ENCODE measurements at regions not wholly inside any gene's neighbourhood (a gene's known extent, or its start where the extent isn't known, plus 50 kb on each side); places are given as distances from the start of the nearest gene placed in this dataset.

GRCh38 chr4:66629927-66630326 is 915.4 kb downstream of the CENPC start:
- TF ChIP-seq, protein P1, sequence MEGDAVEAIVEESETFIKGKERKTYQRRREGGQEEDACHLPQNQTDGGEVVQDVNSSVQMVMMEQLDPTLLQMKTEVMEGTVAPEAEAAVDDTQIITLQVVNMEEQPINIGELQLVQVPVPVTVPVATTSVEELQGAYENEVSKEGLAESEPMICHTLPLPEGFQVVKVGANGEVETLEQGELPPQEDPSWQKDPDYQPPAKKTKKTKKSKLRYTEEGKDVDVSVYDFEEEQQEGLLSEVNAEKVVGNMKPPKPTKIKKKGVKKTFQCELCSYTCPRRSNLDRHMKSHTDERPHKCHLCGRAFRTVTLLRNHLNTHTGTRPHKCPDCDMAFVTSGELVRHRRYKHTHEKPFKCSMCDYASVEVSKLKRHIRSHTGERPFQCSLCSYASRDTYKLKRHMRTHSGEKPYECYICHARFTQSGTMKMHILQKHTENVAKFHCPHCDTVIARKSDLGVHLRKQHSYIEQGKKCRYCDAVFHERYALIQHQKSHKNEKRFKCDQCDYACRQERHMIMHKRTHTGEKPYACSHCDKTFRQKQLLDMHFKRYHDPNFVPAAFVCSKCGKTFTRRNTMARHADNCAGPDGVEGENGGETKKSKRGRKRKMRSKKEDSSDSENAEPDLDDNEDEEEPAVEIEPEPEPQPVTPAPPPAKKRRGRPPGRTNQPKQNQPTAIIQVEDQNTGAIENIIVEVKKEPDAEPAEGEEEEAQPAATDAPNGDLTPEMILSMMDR (conservative IDR thresholded peaks at IDR 0.05; ENCODE audit: low read depth, low read length), result no peak
- no peak for DNase-seq (ENCODE audit: low read depth)
- H3K4me3 ChIP-seq (ENCODE audit: low read depth, low read length), result no peak overlapping the region

GRCh38 chr4:66628146-66628545 is 917.2 kb downstream of the CENPC start:
- TF ChIP-seq, protein P1 (conservative IDR thresholded peaks at IDR 0.05; ENCODE audit: low read depth, low read length), result no peak
- no peak for DNase-seq (ENCODE audit: low read depth)
- no peak overlapping the region for H3K4me3 ChIP-seq (ENCODE audit: low read depth, low read length)

- TF ChIP-seq, protein P1 (conservative IDR thresholded peaks at IDR 0.05; ENCODE audit: low read depth, low read length), result no peak
These were observed 919.8 kb downstream of the CENPC start for GRCh38 chr4:66625480-66625879.

GRCh38 chr4:66613591-66613990 is 931.7 kb downstream of the CENPC start:
- H3K4me3 ChIP-seq (ENCODE audit: low read depth, low read length), result no peak overlapping the region
- TF ChIP-seq, protein P1 (conservative IDR thresholded peaks at IDR 0.05; ENCODE audit: low read depth, low read length), result no peak
- no peak for DNase-seq (ENCODE audit: low read depth)

More at GRCh38 chr4:66625480-66625879, 919.8 kb downstream of the CENPC start:
- no peak overlapping the region for H3K4me3 ChIP-seq (ENCODE audit: low read depth, low read length)
- no peak for DNase-seq (ENCODE audit: low read depth)

DNA sequence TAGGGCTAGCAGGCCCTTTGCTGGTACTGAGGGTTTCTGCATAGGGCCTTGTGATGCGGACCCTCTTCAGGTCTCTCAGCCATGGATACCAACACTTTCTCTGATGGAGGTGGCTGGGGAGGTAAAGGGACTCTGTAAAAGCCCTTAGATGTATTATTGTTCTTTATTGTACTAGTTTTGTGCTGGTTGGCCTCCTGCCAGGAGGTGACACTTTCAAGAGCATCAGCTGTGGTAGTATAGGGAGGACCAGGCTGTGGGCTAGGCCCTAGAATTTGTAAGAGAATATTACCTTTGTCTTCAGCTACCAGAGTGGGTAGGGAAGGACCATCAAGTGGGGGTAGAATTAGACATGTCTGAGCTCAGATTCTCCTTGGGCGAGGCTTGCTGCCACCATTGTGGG is 936.3 kb downstream of the CENPC start:
- DNase-seq (ENCODE audit: low read depth), result no peak
- TF ChIP-seq, protein P1 (conservative IDR thresholded peaks at IDR 0.05; ENCODE audit: low read depth, low read length), result no peak
- H3K4me3 ChIP-seq (ENCODE audit: low read depth, low read length), result no peak overlapping the region

DNA sequence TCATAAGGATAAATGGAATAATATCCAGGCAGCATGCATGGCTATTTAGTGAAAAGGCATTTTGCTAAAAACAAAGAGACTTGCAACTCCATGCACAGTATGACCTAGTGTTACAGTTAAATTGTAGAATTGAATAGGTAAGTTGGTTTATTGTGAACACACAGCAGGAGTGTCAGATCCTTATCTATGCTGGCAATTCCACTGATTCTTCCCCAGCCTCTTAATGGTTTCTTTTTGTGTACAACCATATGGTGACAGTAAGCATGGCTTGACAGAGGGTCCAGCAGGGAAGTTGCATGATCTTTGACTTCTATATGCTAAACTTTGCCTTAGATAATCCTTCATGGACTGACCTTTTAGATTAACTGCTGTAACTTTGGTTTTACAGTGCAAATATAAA is 936.6 kb upstream of the EPHA5 start:
- no peak overlapping the region for H3K4me3 ChIP-seq (ENCODE audit: low read depth, low read length)
- no peak for DNase-seq (ENCODE audit: low read depth)
- TF ChIP-seq, protein P1 (conservative IDR thresholded peaks at IDR 0.05; ENCODE audit: low read depth, low read length), result no peak

- no peak for DNase-seq (ENCODE audit: low read depth)
- H3K4me3 ChIP-seq (ENCODE audit: low read depth, low read length), result no peak overlapping the region
- TF ChIP-seq, protein P1 (conservative IDR thresholded peaks at IDR 0.05; ENCODE audit: low read depth, low read length), result no peak
These were observed 935.9 kb upstream of the EPHA5 start for GRCh38 chr4:66606215-66606614.
